SH-SY5Y (cell line): ENCODE measurements at regions not wholly inside any gene's neighbourhood (a gene's known extent, or its start where the extent isn't known, plus 50 kb on each side); places are given as distances from the start of the nearest gene placed in this dataset.

Experiments
- GATA2 ChIP-seq: IDR thresholded peaks from 2 replicates; pipeline ENCODE4 v1.6.1; 2011; ENCODE audit warnings: mild to moderate bottlenecking, low read depth, low read length
- GATA3 ChIP-seq: IDR thresholded peaks from 2 replicates; pipeline ENCODE4 v1.6.1; 2011; ENCODE audit warnings: low read depth, mild to moderate bottlenecking, low read length, moderate library complexity

DNA sequence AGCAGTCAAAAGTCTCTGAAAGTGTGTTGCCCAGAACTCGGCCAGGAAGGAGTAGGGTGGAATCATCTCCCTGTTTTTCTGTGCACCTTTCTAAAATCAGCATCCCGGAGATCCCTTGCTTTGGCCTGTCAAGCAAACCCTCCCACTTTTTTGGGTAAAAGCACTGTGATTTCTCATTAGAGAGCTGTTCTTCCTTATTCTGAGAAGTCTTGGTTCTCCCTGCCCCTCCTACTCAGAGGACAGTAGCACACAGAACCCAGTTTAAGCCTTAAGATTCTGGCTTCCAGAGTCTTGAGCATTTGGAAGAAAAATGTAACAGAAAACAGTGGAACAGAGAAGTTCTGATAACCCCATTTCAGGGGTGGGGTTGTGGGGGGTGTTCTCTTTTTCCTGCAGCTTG, 52.6 kb upstream of the KATNAL1 start:
- TF ChIP-seq GATA2 (no peak), GATA3 (no peak)

GRCh38 chr13:30360586-30360985, 53.2 kb upstream of the KATNAL1 start:
- TF ChIP-seq GATA2, result no peak
- TF ChIP-seq GATA3, result no peak

GRCh38 chr13:30362005-30362788, 54.8 kb upstream of the KATNAL1 start:
- TF ChIP-seq GATA3, result no peak
- TF ChIP-seq GATA2, result no peak

GRCh38 chr13:30362869-30363268, 55.5 kb upstream of the KATNAL1 start:
- TF ChIP-seq GATA2, result no peak
- TF ChIP-seq GATA3, result no peak

DNA sequence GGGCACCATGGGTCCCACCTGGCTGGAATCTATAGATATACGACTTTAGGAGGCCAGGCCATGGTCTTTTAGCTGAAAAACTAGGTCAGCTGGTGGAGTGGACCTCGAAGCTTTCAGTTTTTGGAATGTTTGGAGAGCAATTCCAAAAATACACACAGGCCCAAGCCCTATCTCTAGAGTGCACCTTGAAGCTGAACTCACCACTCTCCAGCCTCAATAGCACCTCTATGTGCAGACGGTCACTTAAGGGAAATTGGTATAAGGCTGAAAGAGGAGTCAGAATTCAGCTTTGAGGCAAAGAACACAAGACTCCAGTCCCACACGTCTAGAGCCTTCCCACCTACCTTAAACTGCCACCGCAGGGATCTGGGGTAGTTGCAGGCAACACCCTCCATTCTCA, 56.4 kb upstream of the KATNAL1 start:
- TF ChIP-seq GATA2 (no peak), GATA3 (no peak)

DNA sequence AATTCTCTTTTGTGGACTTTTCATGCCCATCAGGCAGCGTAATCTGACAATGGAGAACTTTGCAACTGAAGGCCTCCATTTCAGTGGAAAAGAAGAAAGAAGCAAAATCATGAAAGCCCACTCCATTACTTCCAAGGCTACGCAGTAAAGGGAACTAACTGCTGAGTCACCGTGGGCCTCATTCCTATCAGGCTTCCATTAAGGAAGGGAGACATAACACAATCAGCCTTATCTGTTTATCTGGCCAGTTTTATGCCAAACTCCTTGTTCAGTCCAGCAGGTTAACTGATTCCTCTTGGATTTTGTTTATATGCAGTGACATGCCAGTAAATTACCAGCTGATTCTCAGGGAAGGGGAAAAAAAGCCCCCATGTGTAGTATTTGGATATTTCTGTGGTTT, 56.8 kb upstream of the KATNAL1 start:
- TF ChIP-seq GATA3 (no peak), GATA2 (peak; percentile 73; the same call in 1 of the 2 replicates)

- no peak for TF ChIP-seq GATA2
- no peak for TF ChIP-seq GATA3
These were observed 57.4 kb upstream of the UBE2L5 start for GRCh38 chr13:30364876-30365275.

- TF ChIP-seq GATA3, result no peak
- no peak for TF ChIP-seq GATA2
These were observed 56.2 kb upstream of the UBE2L5 start for GRCh38 chr13:30366088-30366487.

GRCh38 chr13:30367296-30367695, 55.0 kb upstream of the UBE2L5 start:
- TF ChIP-seq GATA2, result no peak
- no peak for TF ChIP-seq GATA3

GRCh38 chr13:30370146-30370545, 52.1 kb upstream of the UBE2L5 start:
- no peak for TF ChIP-seq GATA2
- no peak for TF ChIP-seq GATA3

DNA sequence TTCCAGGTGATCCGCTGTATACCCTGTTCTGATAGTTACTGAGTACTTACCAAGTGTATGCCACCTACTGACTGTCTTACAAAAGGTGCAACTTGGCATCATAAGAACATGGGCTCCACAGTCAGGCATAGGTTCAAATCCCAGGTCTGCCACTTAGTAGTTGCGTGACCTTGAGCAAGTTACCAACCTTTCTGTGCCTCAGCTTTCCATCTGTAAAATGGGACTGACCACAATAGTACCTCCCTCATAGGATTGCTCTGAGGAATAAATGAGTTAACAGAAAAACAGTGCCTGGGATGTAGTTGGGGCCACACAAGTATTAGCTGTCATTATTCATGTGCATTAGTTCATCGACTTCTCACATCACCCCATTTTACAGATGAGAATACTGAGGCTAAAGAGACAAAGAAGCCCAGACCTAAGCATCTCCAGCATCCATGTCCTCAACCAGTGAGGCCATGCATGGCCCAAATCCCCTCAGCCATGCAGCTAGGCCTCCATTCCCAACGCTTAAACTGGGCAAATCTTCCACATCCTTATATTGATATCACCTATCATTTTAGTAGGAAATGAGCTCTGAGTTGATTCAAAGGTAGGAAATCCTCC, 51.3 kb upstream of the UBE2L5 start:
- TF ChIP-seq GATA3 (no peak), GATA2 (no peak)

- no peak for TF ChIP-seq GATA3
- no peak for TF ChIP-seq GATA2
These were observed 50.5 kb upstream of the UBE2L5 start for GRCh38 chr13:30371649-30372265.
